Astrocyte of the spinal cord (primary cell): ENCODE measurements at regions not wholly inside any gene's neighbourhood (a gene's known extent, or its start where the extent isn't known, plus 50 kb on each side); places are given as distances from the start of the nearest gene placed in this dataset.

ENCODE experiments used
- DNase-seq: peaks from one replicate; pipeline ENCODE4 v3.0.0; 2011; ENCODE audit warnings: low read depth, low spot score
- H3K4me3 ChIP-seq: 2 replicates; pipeline ENCODE4 v1.5.1; 2011; ENCODE audit warnings: low read depth, mild to moderate bottlenecking, low read length, moderate library complexity
- in situ Hi-C: cut with HindIII; loops from 2 replicates; pipeline ENCODE4 v1.10.0; 2017; ENCODE audit warnings: low sequenced_read_pairs
- TF ChIP-seq, protein P1 (sequence below): IDR thresholded peaks from 2 replicates; pipeline ENCODE4 v1.5.1; 2012; ENCODE audit warnings: low read depth, mild to moderate bottlenecking, low read length, inconsistent platforms

DNA sequence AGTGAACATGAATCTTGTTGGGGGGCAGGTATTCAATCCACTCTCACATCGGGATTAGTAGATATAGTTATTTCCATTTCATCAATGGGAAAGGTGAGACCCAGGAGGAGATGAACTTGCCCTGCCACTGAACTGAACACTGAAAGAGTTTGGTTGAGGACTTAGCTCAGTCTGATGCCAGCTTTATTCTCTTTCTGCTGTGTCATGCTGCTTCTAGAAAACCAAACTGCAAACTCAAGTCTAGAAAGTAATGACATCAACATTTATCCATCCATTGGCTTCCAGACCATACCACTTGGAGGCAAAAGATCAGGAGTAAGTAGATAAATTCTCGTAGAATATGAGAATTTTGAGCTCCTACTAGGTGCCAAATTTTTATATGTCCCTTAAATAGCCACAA is 288.0 kb upstream of the CTNNB1 start:
- H3K4me3 ChIP-seq = no peak overlapping the region
- TF ChIP-seq, protein P1, sequence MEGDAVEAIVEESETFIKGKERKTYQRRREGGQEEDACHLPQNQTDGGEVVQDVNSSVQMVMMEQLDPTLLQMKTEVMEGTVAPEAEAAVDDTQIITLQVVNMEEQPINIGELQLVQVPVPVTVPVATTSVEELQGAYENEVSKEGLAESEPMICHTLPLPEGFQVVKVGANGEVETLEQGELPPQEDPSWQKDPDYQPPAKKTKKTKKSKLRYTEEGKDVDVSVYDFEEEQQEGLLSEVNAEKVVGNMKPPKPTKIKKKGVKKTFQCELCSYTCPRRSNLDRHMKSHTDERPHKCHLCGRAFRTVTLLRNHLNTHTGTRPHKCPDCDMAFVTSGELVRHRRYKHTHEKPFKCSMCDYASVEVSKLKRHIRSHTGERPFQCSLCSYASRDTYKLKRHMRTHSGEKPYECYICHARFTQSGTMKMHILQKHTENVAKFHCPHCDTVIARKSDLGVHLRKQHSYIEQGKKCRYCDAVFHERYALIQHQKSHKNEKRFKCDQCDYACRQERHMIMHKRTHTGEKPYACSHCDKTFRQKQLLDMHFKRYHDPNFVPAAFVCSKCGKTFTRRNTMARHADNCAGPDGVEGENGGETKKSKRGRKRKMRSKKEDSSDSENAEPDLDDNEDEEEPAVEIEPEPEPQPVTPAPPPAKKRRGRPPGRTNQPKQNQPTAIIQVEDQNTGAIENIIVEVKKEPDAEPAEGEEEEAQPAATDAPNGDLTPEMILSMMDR = no peak
- in situ Hi-C loops = no loop called here
- DNase-seq = no peak

DNA sequence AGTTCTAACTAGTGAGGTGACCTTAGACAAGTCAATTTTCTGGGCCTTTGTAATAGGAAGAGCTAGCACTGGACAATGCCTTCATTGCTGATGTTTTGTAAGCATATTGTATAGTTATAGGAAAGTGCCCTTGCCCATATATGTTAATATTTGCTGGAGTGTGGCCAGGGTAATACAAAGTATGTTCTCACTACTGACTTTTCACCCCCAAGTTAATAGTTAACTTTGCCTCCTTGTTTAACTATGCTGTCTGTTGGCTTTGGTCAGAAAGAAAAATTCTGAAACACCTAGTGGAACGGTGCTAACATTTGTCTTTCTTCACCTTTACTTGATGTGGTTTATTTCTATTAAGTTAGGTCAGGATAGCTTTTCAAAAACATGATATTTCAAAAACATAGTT is 287.4 kb upstream of the CTNNB1 start:
- in situ Hi-C loops = no loop called here
- no peak overlapping the region for H3K4me3 ChIP-seq
- TF ChIP-seq, protein P1 = no peak
- no peak for DNase-seq

DNA sequence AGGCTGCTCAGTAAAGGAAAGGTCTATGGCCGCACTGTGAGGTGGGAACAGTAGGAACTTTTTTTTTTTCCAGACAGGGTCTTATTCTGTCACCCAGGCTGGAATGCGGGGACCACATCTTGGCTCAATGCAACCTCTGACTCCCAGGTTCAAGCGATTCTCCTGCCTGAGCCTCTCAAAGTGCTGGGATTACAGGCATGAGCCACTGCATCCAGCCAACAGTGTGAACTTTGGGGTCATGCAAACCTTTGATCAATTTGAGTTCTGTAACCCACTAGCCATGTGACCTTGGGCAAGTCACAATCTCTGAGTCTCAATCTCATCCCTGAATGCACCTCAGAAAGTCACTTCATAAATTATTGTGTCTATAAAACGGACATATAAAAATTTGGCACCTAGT is 286.8 kb upstream of the CTNNB1 start:
- TF ChIP-seq, protein P1 = no peak
- no peak overlapping the region for H3K4me3 ChIP-seq
- in situ Hi-C loops = no loop called here
- DNase-seq = no peak

DNA sequence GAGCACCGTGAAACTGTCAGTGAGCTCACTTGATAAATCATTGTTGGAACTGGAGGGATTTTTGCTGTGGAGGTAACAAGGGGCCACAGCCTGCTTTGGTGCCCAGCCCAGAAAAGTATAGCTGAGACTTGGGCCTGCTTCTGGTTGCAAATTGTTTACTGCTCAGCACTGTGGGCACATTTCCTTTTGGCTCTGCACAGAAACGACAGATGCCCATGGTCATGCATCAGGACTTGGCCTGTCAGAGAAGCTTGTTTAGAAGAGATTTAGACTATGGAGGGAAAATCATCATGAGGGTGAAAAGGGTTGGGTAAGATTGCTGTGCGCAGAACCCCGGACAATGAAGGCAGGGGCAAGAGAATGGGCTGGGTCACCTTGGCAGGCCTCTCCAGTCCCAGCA is 286.1 kb upstream of the CTNNB1 start:
- DNase-seq = no peak
- no peak overlapping the region for H3K4me3 ChIP-seq
- TF ChIP-seq, protein P1 = no peak
- in situ Hi-C loops = no loop called here

DNA sequence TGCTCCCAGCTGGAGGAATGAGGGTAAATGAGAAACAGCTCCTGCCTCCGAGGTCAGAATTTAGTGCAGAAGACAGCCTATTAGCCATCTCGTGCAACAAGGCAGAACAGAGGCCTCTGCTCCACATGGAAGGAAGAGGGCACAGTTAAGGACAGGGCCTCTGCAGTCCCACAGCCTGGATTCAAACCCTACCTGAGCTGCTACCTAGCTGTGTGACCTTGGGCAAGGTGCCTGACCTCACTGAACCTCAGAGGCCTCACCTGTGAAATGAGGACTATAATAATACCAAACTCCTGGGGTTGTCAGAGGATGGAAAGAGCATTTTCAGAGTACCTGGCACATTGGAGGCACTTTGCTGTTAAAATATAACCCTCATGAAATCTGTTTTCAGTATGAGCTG is 285.7 kb upstream of the CTNNB1 start:
- in situ Hi-C loops = no loop called here
- no peak overlapping the region for H3K4me3 ChIP-seq
- DNase-seq = no peak
- TF ChIP-seq, protein P1 = no peak

DNA sequence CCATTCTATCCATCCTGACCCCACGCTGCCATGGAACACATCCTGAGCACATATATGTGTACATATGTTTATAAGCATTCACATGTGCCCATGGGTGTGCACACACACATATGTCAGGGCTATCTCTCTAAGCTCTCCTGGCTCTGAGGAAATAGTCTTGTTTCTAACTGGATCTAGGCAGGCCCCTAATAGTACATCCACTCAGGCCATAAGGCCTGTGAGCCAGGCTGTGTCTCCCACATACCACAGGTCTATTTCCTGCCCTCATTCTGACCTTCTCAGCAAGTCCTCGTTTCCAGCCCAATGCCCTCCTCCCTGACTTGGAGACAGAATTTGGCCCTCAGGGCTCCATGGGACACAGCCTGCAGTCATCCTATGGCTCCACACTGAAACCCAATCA is 284.8 kb upstream of the CTNNB1 start:
- DNase-seq = no peak
- in situ Hi-C loops = no loop called here
- TF ChIP-seq, protein P1 = no peak
- no peak overlapping the region for H3K4me3 ChIP-seq

DNA sequence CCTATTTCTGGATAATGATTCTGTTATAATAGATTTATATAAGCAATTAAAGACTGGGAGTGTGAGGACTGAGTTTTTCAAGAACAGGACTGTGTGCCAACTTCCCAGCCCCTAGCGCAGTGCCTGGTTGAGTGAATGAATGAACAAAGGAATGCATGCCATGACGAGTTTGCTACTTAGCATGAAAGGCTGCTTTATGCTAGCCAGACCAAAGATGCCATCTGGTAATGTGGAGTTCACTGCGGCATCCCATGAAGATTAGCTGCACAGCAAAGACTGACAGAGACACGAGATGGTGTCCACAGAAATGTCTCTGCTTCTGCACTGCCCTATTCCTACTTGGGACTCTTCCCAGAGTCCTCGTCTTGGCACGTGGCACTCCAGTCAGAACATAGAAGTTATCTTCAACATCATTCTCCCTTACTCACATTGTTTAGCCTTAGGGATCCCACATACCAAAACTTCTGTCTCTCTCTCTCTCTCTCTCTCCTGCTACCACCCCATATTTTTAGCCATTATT is 283.9 kb upstream of the CTNNB1 start:
- TF ChIP-seq, protein P1 = no peak
- in situ Hi-C loops = no loop called here
- no peak for DNase-seq
- H3K4me3 ChIP-seq = no peak overlapping the region
